GM20000 (cell line): ENCODE measurements at regions not wholly inside any gene's neighbourhood (a gene's known extent, or its start where the extent isn't known, plus 50 kb on each side); places are given as distances from the start of the nearest gene placed in this dataset.

Source experiments
- DNase-seq: peaks from one replicate; pipeline ENCODE4 v3.0.0; 2012; ENCODE audit warnings: low spot score
- TF ChIP-seq, protein P1 (sequence below): IDR thresholded peaks from 2 replicates; pipeline ENCODE4 v1.5.1; 2012; ENCODE audit warnings: mild to moderate bottlenecking, control low read depth; ENCODE audit errors: extremely low read depth, missing control alignments

DNA sequence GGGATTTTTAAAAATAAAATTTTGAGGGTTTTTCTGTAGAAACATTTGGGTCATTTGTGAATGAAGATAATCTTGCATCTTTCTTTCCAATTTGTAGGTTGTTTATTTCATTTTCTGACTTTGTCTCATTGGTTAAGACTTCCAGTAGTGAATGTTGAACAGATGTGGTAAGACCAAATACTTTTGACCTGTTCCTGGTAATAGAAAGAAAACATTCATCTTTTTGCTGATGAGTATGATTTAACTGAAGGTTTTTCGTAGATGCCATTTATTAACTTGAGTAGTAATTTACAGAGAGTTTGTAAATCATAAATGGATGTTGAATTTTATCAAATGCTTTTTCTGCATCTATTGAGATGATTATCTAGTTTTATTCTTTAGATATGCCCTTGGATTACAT lies 416.1 kb upstream of the CITED2 start:
- TF ChIP-seq, protein P1, sequence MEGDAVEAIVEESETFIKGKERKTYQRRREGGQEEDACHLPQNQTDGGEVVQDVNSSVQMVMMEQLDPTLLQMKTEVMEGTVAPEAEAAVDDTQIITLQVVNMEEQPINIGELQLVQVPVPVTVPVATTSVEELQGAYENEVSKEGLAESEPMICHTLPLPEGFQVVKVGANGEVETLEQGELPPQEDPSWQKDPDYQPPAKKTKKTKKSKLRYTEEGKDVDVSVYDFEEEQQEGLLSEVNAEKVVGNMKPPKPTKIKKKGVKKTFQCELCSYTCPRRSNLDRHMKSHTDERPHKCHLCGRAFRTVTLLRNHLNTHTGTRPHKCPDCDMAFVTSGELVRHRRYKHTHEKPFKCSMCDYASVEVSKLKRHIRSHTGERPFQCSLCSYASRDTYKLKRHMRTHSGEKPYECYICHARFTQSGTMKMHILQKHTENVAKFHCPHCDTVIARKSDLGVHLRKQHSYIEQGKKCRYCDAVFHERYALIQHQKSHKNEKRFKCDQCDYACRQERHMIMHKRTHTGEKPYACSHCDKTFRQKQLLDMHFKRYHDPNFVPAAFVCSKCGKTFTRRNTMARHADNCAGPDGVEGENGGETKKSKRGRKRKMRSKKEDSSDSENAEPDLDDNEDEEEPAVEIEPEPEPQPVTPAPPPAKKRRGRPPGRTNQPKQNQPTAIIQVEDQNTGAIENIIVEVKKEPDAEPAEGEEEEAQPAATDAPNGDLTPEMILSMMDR: no peak
- DNase-seq: no peak

DNA sequence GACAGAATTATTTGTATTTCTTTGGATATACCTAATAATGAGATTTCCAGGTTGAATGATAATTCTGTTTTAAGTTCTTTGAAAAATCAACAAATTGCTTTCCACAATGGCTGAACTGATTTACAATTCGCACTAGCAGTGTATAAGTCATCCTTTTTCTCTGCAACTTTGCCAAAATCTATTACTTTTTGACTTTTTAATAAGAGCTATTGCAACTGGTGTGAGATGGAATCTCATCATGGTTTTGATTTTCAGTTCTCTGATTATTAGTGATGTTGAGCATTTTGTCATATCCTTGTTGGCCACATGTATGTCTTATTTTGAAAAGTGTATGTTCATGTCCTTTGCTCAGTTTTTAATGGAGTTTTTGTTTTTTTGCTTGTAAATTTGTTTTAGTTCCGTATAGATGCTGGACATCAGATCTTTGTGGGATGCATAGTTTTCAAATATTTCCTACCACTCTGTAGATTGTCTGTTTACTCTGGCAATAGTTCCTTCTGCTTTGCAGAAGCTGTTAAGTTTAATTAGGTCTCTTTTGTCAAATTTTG lies 409.8 kb upstream of the CITED2 start:
- TF ChIP-seq, protein P1: no peak
- no peak for DNase-seq

DNA sequence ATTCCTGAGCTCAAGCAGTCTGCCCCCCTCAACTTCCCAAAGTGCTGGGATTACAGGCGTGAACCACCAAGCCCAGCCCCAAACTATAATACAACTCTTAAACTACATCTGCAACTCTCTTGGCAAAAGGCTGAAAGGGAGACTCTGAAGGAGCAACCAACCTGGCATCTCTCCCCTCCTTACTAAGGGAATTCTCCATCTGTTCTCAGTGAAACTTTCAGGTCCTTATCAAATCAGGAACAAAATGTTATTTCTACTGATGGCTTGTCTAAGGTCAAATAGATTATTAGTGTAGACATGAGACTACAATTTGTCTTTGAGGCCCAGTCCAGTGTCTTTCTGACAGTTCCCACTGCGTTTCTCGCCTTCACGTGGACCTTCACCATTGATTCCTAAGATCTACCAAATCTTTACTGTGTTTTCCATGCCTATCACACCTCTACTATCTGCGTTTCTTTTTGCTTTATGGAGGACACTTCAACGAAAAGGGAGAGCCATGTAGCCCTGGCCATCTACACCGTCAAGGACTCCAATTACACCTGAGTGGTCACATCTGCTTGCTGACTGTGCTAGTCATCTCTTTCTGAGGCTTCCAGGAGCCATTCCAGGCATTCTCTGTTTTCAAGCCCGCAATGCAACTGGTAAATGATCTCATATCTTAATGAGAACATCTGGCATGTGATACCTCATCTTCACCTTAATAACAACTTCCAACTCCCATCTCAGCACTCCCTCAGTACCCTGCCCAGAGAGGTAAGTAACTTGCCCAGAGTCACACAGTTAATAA lies 405.7 kb upstream of the CITED2 start:
- no peak for DNase-seq
- TF ChIP-seq, protein P1: no peak

DNA sequence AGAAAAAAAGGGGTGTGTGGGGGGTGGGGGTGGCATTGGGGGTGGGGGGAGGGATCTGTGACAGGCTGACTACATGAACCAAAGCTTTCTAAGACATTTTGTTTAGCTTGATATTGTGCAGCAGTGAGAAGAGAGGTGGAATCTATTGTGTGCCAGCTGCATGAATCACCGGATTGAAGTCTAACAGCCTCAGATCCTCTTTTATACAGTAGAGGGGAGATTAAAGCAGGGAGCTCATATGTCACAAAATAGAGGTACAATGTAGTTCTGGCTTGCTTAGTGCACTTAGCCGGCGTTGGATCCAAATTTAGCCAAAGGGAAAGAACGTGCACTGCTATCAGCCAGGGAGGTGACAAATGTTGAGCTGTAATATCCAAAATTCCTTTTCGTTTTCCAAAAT lies 404.2 kb upstream of the CITED2 start:
- TF ChIP-seq, protein P1: no peak
- no peak for DNase-seq

DNA sequence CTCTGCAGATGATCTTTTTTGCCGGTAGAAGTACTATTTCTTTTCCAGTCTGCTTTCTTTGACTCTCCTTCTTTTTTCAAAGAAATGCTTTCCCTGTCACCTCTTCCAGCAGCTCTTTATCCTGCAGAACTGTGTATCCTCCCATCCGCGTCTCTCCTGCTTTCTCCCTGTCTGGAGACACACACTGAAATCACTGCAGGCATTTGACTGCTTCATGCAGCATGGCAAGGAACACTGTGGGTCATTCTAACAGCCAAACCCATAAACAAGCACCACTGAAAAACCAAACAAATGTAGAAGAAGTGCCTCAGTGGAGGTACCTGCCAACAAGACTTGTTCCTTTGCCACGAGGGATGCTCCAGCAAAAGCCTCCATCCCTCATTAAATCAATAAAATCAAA lies 403.7 kb upstream of the CITED2 start:
- DNase-seq: no peak
- TF ChIP-seq, protein P1: no peak

DNA sequence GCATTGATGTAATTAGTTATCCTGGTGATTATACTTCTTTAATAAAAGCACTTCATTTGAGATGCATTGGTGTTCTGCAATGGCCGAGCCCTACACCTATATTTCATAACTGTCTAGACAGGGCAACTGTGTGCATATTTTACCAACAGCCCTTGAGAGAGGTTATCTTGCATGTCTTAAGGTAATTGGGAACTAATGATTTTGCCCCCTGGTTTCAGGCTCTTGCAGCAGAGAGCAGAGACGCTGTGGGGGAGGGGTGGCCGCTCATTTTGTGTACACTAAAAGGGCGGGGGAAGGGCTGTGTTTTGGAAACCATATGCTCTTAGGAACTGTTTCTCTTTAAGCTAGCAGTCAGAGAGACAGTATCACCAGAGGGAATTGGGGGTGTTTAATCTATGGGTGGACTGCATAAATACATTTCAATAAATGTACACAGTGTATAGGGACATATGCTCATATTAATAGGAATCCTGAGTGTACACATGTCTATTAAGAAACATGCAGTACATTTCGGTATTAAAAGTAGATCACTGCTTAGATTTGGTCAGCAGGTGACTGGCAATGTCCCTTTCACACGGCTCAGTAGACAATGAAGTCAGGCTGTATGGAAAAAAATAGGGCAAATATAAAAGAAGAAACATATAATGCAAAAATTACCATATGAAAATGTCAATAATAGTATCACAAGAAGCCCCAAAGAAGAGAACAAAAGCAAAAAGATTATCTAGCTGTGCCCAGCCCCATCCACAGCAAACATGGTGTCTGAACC lies 402.9 kb upstream of the CITED2 start:
- TF ChIP-seq, protein P1: no peak
- DNase-seq: no peak

DNA sequence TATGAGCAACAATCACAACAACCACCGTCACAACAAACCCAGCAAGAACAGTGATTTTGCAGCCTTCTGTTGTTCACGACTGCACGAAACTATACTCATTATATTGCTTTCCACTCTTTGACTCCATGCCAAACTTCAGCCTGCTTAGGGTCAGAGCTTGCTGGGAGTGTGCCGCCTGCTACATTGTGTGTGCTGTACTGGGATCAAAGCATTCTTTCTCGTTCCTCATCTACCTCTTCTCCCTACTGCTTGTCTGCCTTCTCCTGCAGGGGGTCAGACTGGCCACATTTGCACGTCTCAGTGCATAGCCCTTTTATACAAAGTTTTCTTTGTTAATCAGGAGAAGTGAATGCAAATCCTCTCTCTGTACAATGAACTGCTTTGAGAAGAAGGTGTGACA lies 401.6 kb upstream of the CITED2 start:
- no peak for DNase-seq
- TF ChIP-seq, protein P1: no peak
